H1 (cell line): ENCODE measurements at regions not wholly inside any gene's neighbourhood (a gene's known extent, or its start where the extent isn't known, plus 50 kb on each side); places are given as distances from the start of the nearest gene placed in this dataset.

ENCODE experiments used
- CTCF ChIA-PET: fragments of 300-600 bp; sonication (Branson Sonifier 250); formaldehyde crosslinking; loops from one replicate; lab custom pipeline; 2021; ENCODE audit not compliant: partially characterized antibody; lab: Charles Lee
- POLR2A ChIA-PET: fragments of 300-600 bp; sonication (Branson Sonifier 250); formaldehyde crosslinking; loops from one replicate; lab custom pipeline; 2021; ENCODE audit warnings: inconsistent platforms; ENCODE audit not compliant: partially characterized antibody; lab: Charles Lee
- DNase-seq, 2 experiments: peaks; one replicate each; pipeline versions ENCODE4 v3.0.0 to v3.0.0-alpha.2; 2010 to 2022; ENCODE audit warnings: low spot score in 2 of 2, low read depth in 1 of 2, mixed read lengths in 1 of 2
- FAIRE-seq: peaks from 2 replicates; lab custom pipeline; 2011; peaks lifted over from hg19 to GRCh38; lab: Jason Lieb, UNC
- H2AFZ ChIP-seq: 2 replicates; pipeline ENCODE4 v1.8.1; 2012; ENCODE audit warnings: low read length, inconsistent platforms
- H2AK5ac ChIP-seq: 2 replicates; pipeline ENCODE4 v1.6.1; 2013; ENCODE audit warnings: low read depth, low read length
- H2BK120ac ChIP-seq: replicated peaks from 2 replicates; pipeline ENCODE3; 2013; ENCODE audit warnings: low read depth, low read length, inconsistent platforms
- H2BK12ac ChIP-seq: 2 replicates; pipeline ENCODE4 v1.6.1; 2013; ENCODE audit warnings: low read depth, low read length
- H2BK15ac ChIP-seq: 2 replicates; pipeline ENCODE4 v1.6.1; 2013; ENCODE audit warnings: low read length
- H2BK20ac ChIP-seq: 2 replicates; pipeline ENCODE4 v1.6.1; 2013; ENCODE audit warnings: low read length
- H2BK5ac ChIP-seq: 2 replicates; pipeline ENCODE4 v1.6.1; 2013; ENCODE audit warnings: low read depth, low read length
- H3K14ac ChIP-seq: 2 replicates; pipeline ENCODE4 v1.6.1; 2013; ENCODE audit warnings: inconsistent platforms; ENCODE audit not compliant: insufficient read length
- H3K18ac ChIP-seq: 2 replicates; pipeline ENCODE4 v1.6.1; 2013; ENCODE audit warnings: low read length; ENCODE audit errors: extremely low read depth
- H3K23ac ChIP-seq: 2 replicates; pipeline ENCODE4 v1.6.1; 2013; ENCODE audit warnings: inconsistent platforms; ENCODE audit not compliant: insufficient read length
- H3K23me2 ChIP-seq: 2 replicates; pipeline ENCODE4 v1.6.1; 2013; ENCODE audit warnings: low read depth, low read length
- H3K27ac ChIP-seq: 2 replicates; pipeline ENCODE4 v1.6.1; 2011; ENCODE audit warnings: low read depth, low read length, inconsistent platforms
- H3K27me3 ChIP-seq, 4 experiments: replicated peaks in 1 of 4; 1 replicate in 1 of 4; 2 replicates in 3 of 4; pipeline versions ENCODE4 v1.6.1 to v1.8.1; 2011 to 2013; ENCODE audit warnings: low read length in 3 of 4, mild to moderate bottlenecking in 3 of 4, inconsistent platforms in 2 of 4, mixed read lengths in 2 of 4, moderate library complexity in 1 of 4; ENCODE audit not compliant: control insufficient read depth in 3 of 4, insufficient read depth in 3 of 4; ENCODE audit errors: extremely low read depth in 1 of 4
- H3K36me3 ChIP-seq, 4 experiments: 2 replicates each; pipeline versions ENCODE4 v1.6.1 to v1.8.1; 2011 to 2013; ENCODE audit warnings: mild to moderate bottlenecking in 4 of 4, low read length in 3 of 4, moderate library complexity in 2 of 4, control low read depth in 1 of 4, inconsistent platforms in 1 of 4; ENCODE audit not compliant: insufficient read depth in 4 of 4, control insufficient read depth in 2 of 4
- H3K4ac ChIP-seq: replicated peaks from 2 replicates; pipeline ENCODE3; 2013; ENCODE audit warnings: low read length, low read depth, mixed read lengths, inconsistent platforms; ENCODE audit not compliant: insufficient read length
- H3K4me1 ChIP-seq, 4 experiments: replicated peaks in 1 of 4; 1 replicate in 1 of 4; 2 replicates in 3 of 4; pipeline versions ENCODE4 v1.6.1 to v1.8.1; 2011 to 2013; ENCODE audit warnings: low read length in 3 of 4, inconsistent platforms in 2 of 4, mixed read lengths in 1 of 4; ENCODE audit not compliant: insufficient read depth in 4 of 4, control insufficient read depth in 3 of 4
- H3K4me2 ChIP-seq, 2 experiments: 2 replicates each; pipeline versions ENCODE4 v1.6.1 to v1.8.1; 2011 to 2013; ENCODE audit warnings: low read depth in 2 of 2, low read length in 2 of 2, control low read depth in 1 of 2, inconsistent platforms in 1 of 2, mild to moderate bottlenecking in 1 of 2; ENCODE audit not compliant: insufficient read depth in 1 of 2
- H3K4me3 ChIP-seq, 4 experiments: fragments of 200-600, 300-600 bp in 1 of 4; sonication (generic), shearing (Covaris generic), sonication (Bioruptor Twin) in 1 of 4; 2 replicates each; pipeline versions ENCODE4 v1.5.1 to v1.8.1; 2011 to 2016; ENCODE audit warnings: low read length in 4 of 4, low read depth in 3 of 4, control low read depth in 2 of 4, inconsistent platforms in 2 of 4, mild to moderate bottlenecking in 2 of 4, mixed read lengths in 1 of 4, moderate library complexity in 1 of 4; ENCODE audit not compliant: insufficient read depth in 2 of 4; ENCODE audit errors: extremely low read depth in 1 of 4
- H3K56ac ChIP-seq: replicated peaks from 2 replicates; pipeline ENCODE3; 2013; ENCODE audit warnings: low read depth, mild to moderate bottlenecking, mixed read lengths, low read length, inconsistent platforms; ENCODE audit not compliant: insufficient read length
- H3K79me1 ChIP-seq: 2 replicates; pipeline ENCODE4 v1.6.1; 2013; ENCODE audit warnings: low read depth, low read length, control low read depth
- H3K79me2 ChIP-seq, 2 experiments: 2 replicates each; pipeline versions ENCODE4 v1.6.1 to v1.8.1; 2012 to 2013; ENCODE audit warnings: low read length in 2 of 2, mild to moderate bottlenecking in 2 of 2, inconsistent platforms in 1 of 2; ENCODE audit not compliant: insufficient read depth in 2 of 2, control insufficient read depth in 1 of 2
- H3K9ac ChIP-seq, 4 experiments: replicated peaks in 1 of 4; 1 replicate in 1 of 4; 2 replicates in 3 of 4; pipeline versions ENCODE4 v1.6.1 to v1.8.1; 2011 to 2013; ENCODE audit warnings: low read depth in 3 of 4, low read length in 3 of 4, control low read depth in 2 of 4, mild to moderate bottlenecking in 2 of 4, moderate library complexity in 2 of 4, inconsistent platforms in 1 of 4; ENCODE audit errors: extremely low read depth in 1 of 4
- H3K9me3 ChIP-seq, 2 experiments: 2 replicates each; pipeline versions ENCODE4 v1.6.1 to v1.8.1; 2012 to 2013; ENCODE audit warnings: mild to moderate bottlenecking in 2 of 2, moderate library complexity in 2 of 2, control low read depth in 1 of 2, inconsistent platforms in 1 of 2, low read depth in 1 of 2, low read length in 1 of 2, mixed read lengths in 1 of 2; ENCODE audit not compliant: insufficient read depth in 2 of 2
- H4K20me1 ChIP-seq, 2 experiments: replicated peaks in 1 of 2; 2 replicates each; pipeline versions ENCODE3 to v1.8.1; 2011 to 2013; ENCODE audit warnings: inconsistent platforms in 2 of 2, low read length in 2 of 2, mild to moderate bottlenecking in 1 of 2; ENCODE audit not compliant: insufficient read depth in 2 of 2, control insufficient read depth in 1 of 2
- H4K5ac ChIP-seq: 2 replicates; pipeline ENCODE4 v1.6.1; 2013; ENCODE audit warnings: low read length, low read depth, mixed read lengths, inconsistent platforms; ENCODE audit not compliant: insufficient read length
- H4K8ac ChIP-seq: 2 replicates; pipeline ENCODE4 v1.8.0; 2013; ENCODE audit warnings: mild to moderate bottlenecking, moderate library complexity, low read length, inconsistent platforms; ENCODE audit not compliant: insufficient read depth; ENCODE audit errors: extremely low read depth
- H4K91ac ChIP-seq: replicated peaks from 2 replicates; pipeline ENCODE3; 2013; ENCODE audit warnings: low read length, mixed read lengths, inconsistent platforms; ENCODE audit not compliant: insufficient read length
- CTBP2 ChIP-seq: IDR thresholded peaks from 2 replicates; pipeline ENCODE4 v1.7.0; 2011; ENCODE audit warnings: borderline replicate concordance, mild to moderate bottlenecking, moderate library complexity, mixed read lengths, low read length; ENCODE audit not compliant: insufficient read depth, insufficient read length
- EZH2 ChIP-seq: fragments of 200-600 bp; sonication (generic); IDR thresholded peaks from 2 replicates; pipeline ENCODE4 v1.7.1; 2012; ENCODE audit warnings: low read depth, mild to moderate bottlenecking, moderate library complexity, low read length, inconsistent platforms; ENCODE audit not compliant: severe bottlenecking
- HDAC6 ChIP-seq: IDR thresholded peaks from one replicate; pipeline ENCODE4 v1.7.1; 2012; ENCODE audit warnings: low read depth, mild to moderate bottlenecking, inconsistent platforms, low read length, moderate library complexity
- JUN ChIP-seq: IDR thresholded peaks from 2 replicates; pipeline ENCODE4 v1.6.1; 2011; ENCODE audit warnings: low read depth, mild to moderate bottlenecking, improper control_type of control experiment, low read length
- NRF1 ChIP-seq: IDR thresholded peaks from 2 replicates; pipeline ENCODE4 v1.6.1; 2011; ENCODE audit warnings: mild to moderate bottlenecking, low read depth, low read length, improper control_type of control experiment
- POLR2A ChIP-seq, 2 experiments: IDR thresholded peaks; 1 replicate in 1 of 2; 2 replicates in 1 of 2; pipeline ENCODE4 v1.6.1; 2011; ENCODE audit warnings: low read depth in 2 of 2, low read length in 2 of 2, mild to moderate bottlenecking in 2 of 2; ENCODE audit errors: control extremely low read depth in 1 of 2
- RAD21 ChIP-seq, 2 experiments: IDR thresholded peaks in 1 of 2; conservative IDR thresholded peaks in 1 of 2; 2 replicates each; pipeline ENCODE4 v1.6.1; 2011; ENCODE audit warnings: low read depth in 2 of 2, low read length in 2 of 2, improper control_type of control experiment in 1 of 2, inconsistent platforms in 1 of 2, mild to moderate bottlenecking in 1 of 2, moderate library complexity in 1 of 2
- RXRA ChIP-seq: IDR thresholded peaks from 2 replicates; pipeline ENCODE4 v1.6.1; 2011; ENCODE audit warnings: low read depth, mild to moderate bottlenecking, low read length, moderate library complexity; ENCODE audit not compliant: insufficient read depth
- SIN3A ChIP-seq, 2 experiments: IDR thresholded peaks in 1 of 2; conservative IDR thresholded peaks in 1 of 2; 2 replicates each; pipeline ENCODE4 v1.6.1; 2011 to 2012; ENCODE audit warnings: low read length in 2 of 2, improper control_type of control experiment in 1 of 2, low read depth in 1 of 2, mild to moderate bottlenecking in 1 of 2
- SUZ12 ChIP-seq: fragments of 200-600 bp; sonication (generic); IDR thresholded peaks from 2 replicates; pipeline ENCODE4 v1.6.1; 2012; ENCODE audit warnings: mild to moderate bottlenecking, inconsistent platforms, low read length, moderate library complexity, mixed read lengths
- TBP ChIP-seq: IDR thresholded peaks from 2 replicates; pipeline ENCODE4 v1.6.1; 2011; ENCODE audit warnings: low read depth, low read length, improper control_type of control experiment
- TCF12 ChIP-seq: IDR thresholded peaks from 2 replicates; pipeline ENCODE4 v1.6.1; 2011; ENCODE audit warnings: low read depth, mild to moderate bottlenecking, low read length
- TF ChIP-seq, protein P1 (sequence below): IDR thresholded peaks from 2 replicates; pipeline ENCODE4 v1.6.1; 2011; ENCODE audit warnings: low read depth, mild to moderate bottlenecking, low read length; ENCODE audit not compliant: insufficient read depth
- TF ChIP-seq, protein P2 (sequence below): IDR thresholded peaks from 2 replicates; pipeline ENCODE4 v1.6.1; 2012; ENCODE audit warnings: inconsistent platforms

- Histone ChIP-seq H3K36me3 (no peaks in the 10 kb centered on the region), H3K14ac (no peak overlapping the region), H3K9me3 (no peaks in the 10 kb centered on the region; a peak in 1 of 4 replicates), H3K4me3 (no peak overlapping the region), H3K4ac (no peak overlapping the region), H2AK5ac (no peak overlapping the region), H2BK20ac (no peak overlapping the region), H3K4me2 (no peak overlapping the region), H4K91ac (no peak overlapping the region), H3K79me2 (no peaks in the 10 kb centered on the region), H4K20me1 (peaks cover 0 to 2% of the 10 kb centered on the region in 2 experiments), H4K5ac (no peak overlapping the region), H2BK12ac (no peak overlapping the region), H3K23me2 (no peaks in the 10 kb centered on the region; the same call in 1 of the 2 replicates), H4K8ac (no peak overlapping the region), H2AFZ (no peak overlapping the region), H3K56ac (no peak overlapping the region), H3K27me3 (no peaks in the 10 kb centered on the region), H3K27ac (no peak overlapping the region), H3K9ac (no peak overlapping the region), H3K18ac (no peak overlapping the region), H2BK120ac (no peak overlapping the region), H3K4me1 (peaks cover 0 to 6% (median under 1%) of the 10 kb centered on the region in 4 experiments; a peak in 1 of 7 replicates), H2BK5ac (no peak overlapping the region), H2BK15ac (no peak overlapping the region), H3K23ac (no peak overlapping the region), H3K79me1 (no peaks in the 10 kb centered on the region)
- DNase-seq = no peak
- ChIA-PET POLR2A (no interaction called here), CTCF (interaction anchor here (1.0 to 5.8 kb wide), 7 partner anchors 8 to 348 kb away, joined by 3 to 43 read pairs (median 4); no protein-coding TSS in a partner anchor)
- FAIRE-seq = no peak
- no peak for TF ChIP-seq TBP
- no peak for TF ChIP-seq HDAC6
- TF ChIP-seq SUZ12 = no peak
- TF ChIP-seq POLR2A (IDR thresholded peaks at IDR 0.05; ENCODE audit: control extremely low read depth in 1 of 2, low read depth in 2 of 2, low read length in 2 of 2) = no peak
- TF ChIP-seq CTBP2 = no peak
- TF ChIP-seq JUN = no peak
- no peak for TF ChIP-seq SIN3A (conservative IDR thresholded peaks at IDR 0.05 in 1 of 2, IDR thresholded peaks at IDR 0.05 in 1 of 2; ENCODE audit: low read depth in 1 of 2, low read length in 2 of 2)
- TF ChIP-seq RAD21 (IDR thresholded peaks at IDR 0.05 in 1 of 2, conservative IDR thresholded peaks at IDR 0.05 in 1 of 2; ENCODE audit: low read depth in 2 of 2, low read length in 2 of 2) = no peak
- no peak for TF ChIP-seq NRF1
- TF ChIP-seq, protein P1, sequence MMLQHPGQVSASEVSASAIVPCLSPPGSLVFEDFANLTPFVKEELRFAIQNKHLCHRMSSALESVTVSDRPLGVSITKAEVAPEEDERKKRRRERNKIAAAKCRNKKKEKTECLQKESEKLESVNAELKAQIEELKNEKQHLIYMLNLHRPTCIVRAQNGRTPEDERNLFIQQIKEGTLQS = no peak
- TF ChIP-seq EZH2 = no peak
- TF ChIP-seq, protein P2, sequence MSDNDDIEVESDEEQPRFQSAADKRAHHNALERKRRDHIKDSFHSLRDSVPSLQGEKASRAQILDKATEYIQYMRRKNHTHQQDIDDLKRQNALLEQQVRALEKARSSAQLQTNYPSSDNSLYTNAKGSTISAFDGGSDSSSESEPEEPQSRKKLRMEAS = no peak
- TF ChIP-seq TCF12 = no peak
- TF ChIP-seq RXRA = no peak
Measured at GRCh38 chr3:69443457-69443920, 57.6 kb upstream of the FRMD4B start.
